ENCODE measurements at regions not wholly inside any gene's neighbourhood (a gene's known extent, or its start where the extent isn't known, plus 50 kb on each side); places are given as distances from the start of the nearest gene placed in this dataset.

GRCh38 chr16:52800432-52800831, 252.3 kb downstream of the CHD9NB start:
- TF ChIP-seq POLR2A (IDR thresholded peaks at IDR 0.05) (no peak), CTCF (IDR thresholded peaks at IDR 0.05) (no peak)
